Neural progenitor cell (in vitro differentiated cells): ENCODE measurements at regions not wholly inside any gene's neighbourhood (a gene's known extent, or its start where the extent isn't known, plus 50 kb on each side); places are given as distances from the start of the nearest gene placed in this dataset.

Source experiments
- EZH2 ChIP-seq: fragments of 200-600 bp; sonication (generic); IDR thresholded peaks from 2 replicates; pipeline ENCODE4 v1.6.1; 2017; ENCODE audit warnings: antibody characterized with exemption, mild to moderate bottlenecking, moderate library complexity
- TF ChIP-seq, protein P1 (sequence below): fragments of 200-600 bp; sonication (generic); IDR thresholded peaks from 2 replicates; pipeline ENCODE4 v1.5.1; 2017; ENCODE audit warnings: antibody characterized with exemption, mild to moderate bottlenecking

DNA sequence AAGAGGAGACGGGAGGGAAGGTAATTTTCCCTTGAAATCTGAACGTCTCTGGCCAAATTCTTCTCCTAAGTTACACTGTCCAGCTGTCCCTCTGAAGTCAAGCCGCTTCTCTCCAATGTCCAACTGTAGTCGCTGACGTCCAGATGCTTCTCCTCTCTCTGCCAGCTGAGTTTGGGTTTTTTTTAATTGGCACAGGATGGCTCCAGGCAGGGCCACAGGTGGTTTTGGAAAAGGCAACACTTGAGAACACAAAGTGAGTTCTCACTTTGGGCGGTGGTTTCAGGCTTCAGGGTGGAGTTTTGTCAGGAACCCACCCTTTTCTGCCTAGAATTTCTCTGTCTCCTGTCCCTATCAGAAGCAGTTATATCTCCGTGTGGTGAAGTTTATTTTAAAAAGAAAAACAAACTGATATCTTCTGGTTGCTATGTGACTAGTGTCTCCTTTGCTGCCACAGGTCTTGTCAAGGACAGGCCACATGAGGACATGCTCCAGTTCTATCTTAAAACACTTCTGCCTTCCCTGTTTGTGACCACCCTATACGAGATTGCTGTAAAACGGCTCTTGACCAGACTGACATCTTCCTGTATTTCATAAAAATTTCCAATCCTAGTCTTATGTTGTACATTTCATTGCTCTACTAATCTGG is 472.3 kb upstream of the ADGRL4 start:
- TF ChIP-seq, protein P1, sequence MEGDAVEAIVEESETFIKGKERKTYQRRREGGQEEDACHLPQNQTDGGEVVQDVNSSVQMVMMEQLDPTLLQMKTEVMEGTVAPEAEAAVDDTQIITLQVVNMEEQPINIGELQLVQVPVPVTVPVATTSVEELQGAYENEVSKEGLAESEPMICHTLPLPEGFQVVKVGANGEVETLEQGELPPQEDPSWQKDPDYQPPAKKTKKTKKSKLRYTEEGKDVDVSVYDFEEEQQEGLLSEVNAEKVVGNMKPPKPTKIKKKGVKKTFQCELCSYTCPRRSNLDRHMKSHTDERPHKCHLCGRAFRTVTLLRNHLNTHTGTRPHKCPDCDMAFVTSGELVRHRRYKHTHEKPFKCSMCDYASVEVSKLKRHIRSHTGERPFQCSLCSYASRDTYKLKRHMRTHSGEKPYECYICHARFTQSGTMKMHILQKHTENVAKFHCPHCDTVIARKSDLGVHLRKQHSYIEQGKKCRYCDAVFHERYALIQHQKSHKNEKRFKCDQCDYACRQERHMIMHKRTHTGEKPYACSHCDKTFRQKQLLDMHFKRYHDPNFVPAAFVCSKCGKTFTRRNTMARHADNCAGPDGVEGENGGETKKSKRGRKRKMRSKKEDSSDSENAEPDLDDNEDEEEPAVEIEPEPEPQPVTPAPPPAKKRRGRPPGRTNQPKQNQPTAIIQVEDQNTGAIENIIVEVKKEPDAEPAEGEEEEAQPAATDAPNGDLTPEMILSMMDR: no peak
- TF ChIP-seq EZH2: no peak
